Fibroblast of skin of left quadriceps (primary cell): ENCODE measurements at regions not wholly inside any gene's neighbourhood (a gene's known extent, or its start where the extent isn't known, plus 50 kb on each side); places are given as distances from the start of the nearest gene placed in this dataset.

Experiments used
- DNase-seq, 2 experiments: peaks; one replicate each; pipeline ENCODE4 v3.0.0-alpha.2; 2013; ENCODE audit warnings: low read depth in 2 of 2

DNA sequence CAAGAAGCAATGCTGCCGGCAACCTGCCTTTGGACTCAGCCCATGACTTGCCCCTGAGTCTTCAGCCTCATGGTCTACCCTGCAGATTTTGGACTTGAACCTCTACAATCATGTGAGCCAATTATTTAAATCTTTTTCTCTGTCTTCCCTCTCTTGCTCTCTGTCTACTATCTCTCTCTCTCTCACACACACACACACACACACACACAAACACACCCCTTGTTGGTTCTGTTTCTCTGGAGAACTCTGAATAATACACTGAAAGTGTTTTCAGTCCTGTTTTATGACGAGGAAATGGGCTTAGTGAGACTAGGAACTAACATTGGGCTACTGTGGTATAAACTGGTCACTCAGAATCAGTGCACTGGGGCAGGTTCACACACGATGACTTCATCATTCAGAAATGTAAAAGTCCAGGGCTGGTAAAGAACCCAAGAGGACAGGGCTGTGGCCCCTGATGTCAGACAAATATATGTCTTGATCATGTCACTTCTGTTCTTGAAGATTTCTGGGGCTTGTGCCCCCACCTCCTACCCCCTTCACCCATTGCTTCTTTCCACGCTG, 266.1 kb upstream of the SIX2 start:
- DNase-seq: no peak

GRCh38 chr2:45274250-45274926, 265.1 kb upstream of the SIX2 start:
- DNase-seq: no peak

DNA sequence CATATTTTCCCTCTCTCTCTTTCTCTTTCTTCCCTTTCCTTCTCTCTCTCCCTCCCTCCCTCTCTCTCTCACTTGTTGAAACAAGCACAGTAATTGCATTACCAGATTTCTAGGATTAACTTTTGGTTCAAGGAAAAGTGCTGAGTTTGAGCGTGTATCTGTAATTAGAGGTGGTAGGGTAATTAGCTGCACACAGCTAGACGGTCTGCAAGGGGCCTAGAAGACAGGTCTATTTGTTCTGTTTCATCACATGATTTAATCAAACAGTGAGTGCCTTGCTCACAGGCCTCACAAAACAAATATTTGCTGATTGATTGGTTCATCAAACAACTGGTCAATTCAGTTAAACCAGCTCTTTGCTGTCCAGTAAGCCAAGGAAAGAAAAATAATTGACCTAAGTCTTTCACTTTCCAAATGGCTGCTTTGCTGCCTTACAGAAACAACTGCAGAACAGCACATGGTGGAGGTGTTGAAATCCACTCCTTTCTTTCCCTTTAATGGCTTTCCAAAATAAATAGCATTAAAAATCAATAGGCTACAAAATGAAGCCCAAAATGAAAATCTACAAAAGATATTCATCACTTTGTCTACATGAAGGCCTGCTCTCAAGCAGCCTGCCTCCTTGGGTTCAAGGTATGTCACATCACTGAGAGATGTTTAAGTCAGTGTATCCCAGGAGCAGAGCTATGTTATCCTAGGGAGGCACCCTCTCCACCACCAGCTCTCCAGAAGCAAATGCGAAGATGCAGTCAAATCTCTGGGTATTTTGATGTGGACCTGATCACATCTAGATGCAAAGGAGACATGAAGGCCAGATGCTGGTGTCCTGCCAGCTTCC, 264.4 kb upstream of the SIX2 start:
- DNase-seq: no peak

- no peak for DNase-seq
Observed at GRCh38 chr2:45272549-45273265, 263.5 kb upstream of the SIX2 start.

GRCh38 chr2:45269149-45269793, 260.0 kb upstream of the SIX2 start:
- DNase-seq: no peak

DNA sequence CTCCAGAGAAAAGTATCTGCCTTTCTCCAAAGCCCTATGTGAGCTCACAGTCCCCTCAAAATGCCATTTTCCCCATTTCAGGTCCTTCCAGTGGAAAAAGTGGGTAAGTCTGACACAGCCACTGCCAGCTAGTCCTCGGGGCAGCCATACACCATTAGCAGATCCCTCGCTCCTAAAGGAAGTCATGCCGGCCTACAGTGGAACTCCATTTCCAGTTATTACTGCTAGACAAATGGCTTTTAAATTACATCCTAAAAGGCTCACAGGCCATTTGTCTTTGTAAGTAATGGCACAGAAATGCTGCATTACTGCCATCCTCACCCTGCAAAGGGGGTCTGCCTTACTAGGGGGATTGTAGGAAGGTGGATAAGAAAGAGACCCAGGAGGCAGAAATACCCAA, 259.4 kb upstream of the SIX2 start:
- no peak for DNase-seq

DNA sequence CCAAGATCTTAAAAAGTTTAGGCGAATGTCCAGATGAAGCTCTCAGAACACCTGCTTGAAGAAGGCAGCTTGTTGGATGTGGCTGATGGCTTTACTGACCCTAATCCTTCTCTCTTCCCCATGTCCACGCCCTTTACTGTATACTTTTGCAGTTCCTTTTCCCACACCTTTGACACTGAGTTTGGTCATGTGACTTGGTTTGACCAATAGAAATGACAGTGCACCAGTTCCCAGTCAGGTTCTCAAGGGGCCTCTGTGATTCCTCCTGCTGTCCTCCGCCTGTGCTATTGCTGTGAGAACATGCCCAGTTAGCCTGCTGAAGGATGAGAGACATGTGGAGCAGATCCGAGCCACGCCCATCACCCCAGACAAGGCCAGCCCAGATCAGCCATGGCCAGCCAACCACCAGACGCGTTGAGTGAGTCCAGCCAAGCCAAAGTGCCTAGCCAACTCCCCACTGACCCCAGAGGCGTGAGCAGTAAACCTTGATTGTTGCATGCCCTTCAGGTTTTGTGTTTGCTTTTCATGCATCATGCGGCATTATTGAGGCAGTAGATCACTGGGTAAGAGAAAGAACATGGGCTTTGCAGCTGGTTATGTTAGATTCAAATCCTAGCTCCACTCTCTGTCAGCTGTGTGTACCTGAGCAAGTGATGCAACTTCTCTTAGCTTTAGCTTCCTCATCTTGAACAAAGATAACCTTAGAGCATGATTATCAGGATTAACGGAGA, 258.0 kb upstream of the SIX2 start:
- no peak for DNase-seq

- no peak for DNase-seq
Observed at GRCh38 chr2:45265336-45265735, 256.1 kb upstream of the SIX2 start.

GRCh38 chr2:45264227-45265225, 255.3 kb upstream of the SIX2 start:
- DNase-seq: no peak

DNA sequence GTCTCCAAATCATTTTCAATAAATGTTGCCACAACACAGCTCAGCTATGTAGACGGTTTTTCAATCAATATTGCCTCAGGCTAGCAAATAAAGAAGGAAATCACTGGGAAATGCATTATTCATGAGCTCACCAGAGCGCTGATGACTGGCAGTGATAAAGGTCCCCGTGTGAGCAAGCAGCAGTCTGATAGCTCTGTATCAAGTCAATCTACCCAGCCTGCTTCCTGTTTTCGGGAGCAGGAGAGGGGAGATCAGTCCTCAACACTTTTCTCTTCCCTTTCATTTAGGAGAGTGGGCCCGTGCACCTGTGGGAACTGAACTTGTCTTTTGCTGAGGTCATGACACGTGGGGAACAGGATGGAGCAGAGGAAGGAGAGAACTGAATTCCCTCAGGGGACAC, 253.9 kb upstream of the SIX2 start:
- DNase-seq: no peak

DNA sequence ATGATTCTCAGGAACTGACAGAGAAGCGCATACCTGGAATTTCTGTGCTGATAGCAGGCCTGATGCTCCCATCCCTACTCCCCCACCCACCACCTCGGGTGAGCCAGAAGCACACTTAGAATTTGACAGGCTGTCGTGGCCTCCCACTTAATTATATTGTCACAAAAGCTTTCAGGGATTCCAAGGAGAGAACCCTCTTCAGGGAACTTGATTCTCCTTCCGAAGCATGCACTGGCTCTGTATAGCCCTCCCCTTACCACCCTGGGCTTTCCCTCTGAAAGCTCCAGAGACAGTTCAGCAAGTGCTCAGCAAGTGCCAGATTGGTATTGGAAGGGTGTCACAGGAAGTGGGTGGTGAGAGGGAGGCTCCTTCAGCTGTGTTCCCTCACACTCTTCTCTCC, 252.5 kb upstream of the SIX2 start:
- DNase-seq: no peak

- DNase-seq: no peak
Observed at GRCh38 chr2:45260946-45261345, 251.7 kb upstream of the SIX2 start.

DNA sequence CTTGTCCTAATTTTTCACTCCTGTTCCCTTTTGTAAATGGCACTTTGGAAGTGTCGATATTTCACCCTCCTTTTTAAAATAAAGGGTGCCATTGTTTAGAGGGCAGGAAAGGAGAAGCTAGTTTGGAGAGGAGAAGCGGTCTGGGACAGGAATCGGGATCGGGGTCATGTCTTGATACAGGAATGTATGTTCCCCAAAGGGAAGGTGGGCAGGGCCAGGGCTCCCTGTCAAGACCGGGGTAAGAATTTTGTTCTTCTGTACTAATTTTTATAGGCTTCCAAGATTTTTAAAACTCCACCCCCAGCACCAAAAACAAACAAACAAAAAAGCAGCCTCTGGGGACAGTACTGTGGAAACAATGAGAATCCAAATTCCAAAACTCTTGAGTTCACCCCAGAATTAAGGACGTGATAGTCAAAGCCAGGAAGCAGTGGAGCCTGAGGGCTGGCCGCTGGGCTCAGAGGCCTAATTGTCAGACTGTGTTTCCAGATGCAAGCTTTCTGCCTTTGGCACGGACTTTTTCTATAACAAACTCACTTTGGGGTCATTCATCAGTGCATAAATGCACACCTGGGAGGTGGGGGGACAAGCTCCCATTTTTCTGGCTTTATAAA, 250.4 kb upstream of the SIX2 start:
- no peak for DNase-seq

DNA sequence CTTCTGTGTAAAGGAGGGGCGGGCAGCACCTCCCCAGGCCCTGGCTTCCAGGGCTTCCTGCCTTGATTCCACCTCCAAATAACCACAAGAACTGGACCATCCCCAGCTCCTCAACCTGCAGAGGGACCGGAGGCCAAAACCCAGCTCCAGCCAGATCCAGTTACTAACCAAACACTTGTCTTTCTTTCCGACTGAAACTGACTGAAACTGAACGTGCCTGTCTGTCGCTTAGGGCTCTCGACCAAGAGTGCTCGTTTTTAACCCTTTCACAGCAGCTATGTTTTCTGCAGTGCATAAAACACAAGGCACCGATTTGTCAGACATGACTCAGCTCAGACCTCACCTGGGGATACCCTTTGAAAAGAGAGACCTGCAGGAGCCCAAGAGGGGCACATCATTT, 249.9 kb upstream of the SIX2 start:
- no peak for DNase-seq

DNA sequence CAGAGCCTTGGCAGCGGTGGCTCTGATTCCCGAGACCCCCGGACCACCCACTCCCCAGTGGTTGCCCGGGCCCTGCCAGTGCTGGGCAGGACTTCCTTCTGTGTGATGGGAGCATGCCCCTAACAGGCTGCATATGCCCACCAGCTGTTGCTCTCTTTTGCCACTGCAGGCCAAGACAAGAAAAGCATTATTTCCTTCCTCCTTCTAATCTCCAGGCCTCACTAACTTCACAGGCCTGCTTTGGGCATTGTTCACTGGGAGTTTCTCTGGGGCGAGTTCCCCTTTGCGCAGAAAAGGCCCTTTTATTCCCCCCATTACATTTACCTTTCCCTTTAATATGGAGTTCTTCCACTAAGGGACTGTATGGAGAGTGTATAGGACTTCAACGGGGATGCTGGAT, 249.1 kb upstream of the SIX2 start:
- no peak for DNase-seq

GRCh38 chr2:45257820-45258219, 248.6 kb upstream of the SIX2 start:
- DNase-seq: no peak

GRCh38 chr2:45256867-45257641, 247.8 kb upstream of the SIX2 start:
- no peak for DNase-seq

GRCh38 chr2:45256173-45256866, 247.1 kb upstream of the SIX2 start:
- DNase-seq: no peak
